H9 (cell line): ENCODE measurements at regions not wholly inside any gene's neighbourhood (a gene's known extent, or its start where the extent isn't known, plus 50 kb on each side); places are given as distances from the start of the nearest gene placed in this dataset.
"Not testable (repeated sequence)": the region's sequence is repeated elsewhere in the genome, so short reads cannot be mapped to it uniquely, and the experiment has no call there.

Experiments used
- DNase-seq: peaks from one replicate; pipeline ENCODE4 v3.0.0-alpha.2; 2017
- H2AFZ ChIP-seq: one replicate; pipeline ENCODE4 v1.6.1; 2013; ENCODE audit warnings: mild to moderate bottlenecking, low read length, control low read depth, moderate library complexity
- H2AK5ac ChIP-seq: 2 replicates; pipeline ENCODE4 v1.6.1; 2013; ENCODE audit warnings: low read length, control low read depth, mixed read lengths; ENCODE audit not compliant: insufficient read length
- H2BK120ac ChIP-seq: one replicate; pipeline ENCODE4 v1.6.1; 2013; ENCODE audit warnings: low read depth, mild to moderate bottlenecking, low read length, control low read depth, inconsistent platforms; ENCODE audit not compliant: poor library complexity, severe bottlenecking
- H2BK12ac ChIP-seq: 2 replicates; pipeline ENCODE4 v1.6.1; 2013; ENCODE audit warnings: low read length, control low read depth, mixed read lengths, low read depth; ENCODE audit not compliant: insufficient read length
- H2BK15ac ChIP-seq: 2 replicates; pipeline ENCODE4 v1.6.1; 2013; ENCODE audit warnings: low read depth, low read length, control low read depth
- H2BK20ac ChIP-seq: one replicate; pipeline ENCODE4 v1.6.1; 2013; ENCODE audit warnings: low read depth, mild to moderate bottlenecking, low read length, control low read depth, inconsistent platforms; ENCODE audit not compliant: poor library complexity, severe bottlenecking
- H2BK5ac ChIP-seq: 2 replicates; pipeline ENCODE4 v1.6.1; 2013; ENCODE audit warnings: low read length, control low read depth, mixed read lengths; ENCODE audit not compliant: insufficient read length
- H3K14ac ChIP-seq: 2 replicates; pipeline ENCODE4 v1.6.1; 2013; ENCODE audit warnings: low read length, control low read depth; ENCODE audit not compliant: insufficient read depth
- H3K18ac ChIP-seq: 2 replicates; pipeline ENCODE4 v1.6.1; 2013; ENCODE audit warnings: low read depth, mild to moderate bottlenecking, mixed read lengths, low read length, control low read depth; ENCODE audit not compliant: insufficient read length
- H3K23ac ChIP-seq: 2 replicates; pipeline ENCODE4 v1.6.1; 2013; ENCODE audit warnings: low read length, control low read depth, mixed read lengths, low read depth; ENCODE audit not compliant: insufficient read length
- H3K23me2 ChIP-seq: 2 replicates; pipeline ENCODE4 v1.6.1; 2013; ENCODE audit warnings: low read depth, mild to moderate bottlenecking, mixed read lengths, low read length, control low read depth; ENCODE audit not compliant: insufficient read length, poor library complexity, severe bottlenecking
- H3K27ac ChIP-seq: 2 replicates; pipeline ENCODE4 v1.5.1; 2013; ENCODE audit warnings: low read length, control low read depth, mixed read lengths, low read depth; ENCODE audit not compliant: insufficient read length
- H3K27me3 ChIP-seq: 2 replicates; pipeline ENCODE4 v1.6.1; 2013; ENCODE audit warnings: low read length, control low read depth, inconsistent platforms; ENCODE audit not compliant: insufficient read depth
- H3K4ac ChIP-seq: 2 replicates; pipeline ENCODE4 v1.6.1; 2013; ENCODE audit warnings: low read depth, mild to moderate bottlenecking, control low read depth, inconsistent platforms, low read length, moderate library complexity
- H3K4me1 ChIP-seq: 2 replicates; pipeline ENCODE4 v1.6.1; 2013; ENCODE audit warnings: low read length, control low read depth, inconsistent platforms; ENCODE audit not compliant: insufficient read depth
- H3K4me2 ChIP-seq: 2 replicates; pipeline ENCODE4 v1.6.1; 2013; ENCODE audit warnings: low read length, control low read depth, mixed read lengths; ENCODE audit not compliant: insufficient read length, insufficient read depth
- H3K56ac ChIP-seq: 2 replicates; pipeline ENCODE4 v1.6.1; 2013; ENCODE audit warnings: low read depth, mild to moderate bottlenecking, mixed read lengths, low read length, control low read depth; ENCODE audit not compliant: insufficient read length
- H3K79me1 ChIP-seq: 2 replicates; pipeline ENCODE4 v1.6.1; 2013; ENCODE audit warnings: low read depth, mild to moderate bottlenecking, moderate library complexity, low read length, control low read depth, inconsistent platforms; ENCODE audit not compliant: insufficient read depth, poor library complexity, severe bottlenecking
- H3K79me2 ChIP-seq: 2 replicates; pipeline ENCODE4 v1.6.1; 2013; ENCODE audit warnings: low read length, control low read depth, inconsistent platforms; ENCODE audit not compliant: insufficient read depth
- H3K9ac ChIP-seq: 2 replicates; pipeline ENCODE4 v1.6.1; 2013; ENCODE audit warnings: low read length, control low read depth, mixed read lengths; ENCODE audit not compliant: insufficient read length; ENCODE audit errors: extremely low read depth
- H3K9me3 ChIP-seq: one replicate; pipeline ENCODE4 v1.6.1; 2013; ENCODE audit warnings: low read depth, low read length, inconsistent platforms; ENCODE audit not compliant: control insufficient read depth
- H3T11ph ChIP-seq: one replicate; pipeline ENCODE4 v1.6.1; 2013; ENCODE audit warnings: mild to moderate bottlenecking, low read length, control low read depth, inconsistent platforms
- H4K20me1 ChIP-seq: one replicate; pipeline ENCODE4 v1.6.1; 2013; ENCODE audit not compliant: control insufficient read depth, insufficient read length, insufficient read depth
- H4K5ac ChIP-seq: 2 replicates; pipeline ENCODE4 v1.6.1; 2013; ENCODE audit warnings: low read depth, mild to moderate bottlenecking, mixed read lengths, low read length, control low read depth; ENCODE audit not compliant: insufficient read length
- H4K8ac ChIP-seq: replicated peaks from 2 replicates; pipeline ENCODE4 v1.6.1; 2013; ENCODE audit warnings: low read length, control low read depth, mixed read lengths, low read depth; ENCODE audit not compliant: insufficient read length
- H4K91ac ChIP-seq: 2 replicates; pipeline ENCODE4 v1.6.1; 2013; ENCODE audit warnings: low read depth, mild to moderate bottlenecking, moderate library complexity, mixed read lengths, low read length, control low read depth; ENCODE audit not compliant: insufficient read length
- H3K27ac Mint-ChIP-seq, 3 experiments: 2 replicates in 2 of 3; 3 replicates in 1 of 3; pipeline ENCODE4 v1.8.0; 2020 to 2021; ENCODE audit warnings: mixed read lengths in 3 of 3, mild to moderate bottlenecking in 1 of 3, moderate library complexity in 1 of 3
- H3K27me3 Mint-ChIP-seq: 2 replicates; pipeline ENCODE4 v1.8.0; 2021; ENCODE audit warnings: low read depth, mild to moderate bottlenecking, moderate library complexity, mixed read lengths
- H3K36me3 Mint-ChIP-seq, 3 experiments: 2 replicates in 2 of 3; 3 replicates in 1 of 3; pipeline ENCODE4 v1.8.0; 2020 to 2021; ENCODE audit warnings: low read depth in 3 of 3, mixed read lengths in 3 of 3; ENCODE audit not compliant: insufficient read depth in 1 of 3
- H3K4me1 Mint-ChIP-seq, 2 experiments: 2 replicates each; pipeline ENCODE4 v1.8.0; 2020; ENCODE audit warnings: mixed read lengths in 2 of 2
- H3K4me3 Mint-ChIP-seq, 2 experiments: 2 replicates in 1 of 2; 3 replicates in 1 of 2; pipeline ENCODE4 v1.8.0; 2020 to 2021; ENCODE audit warnings: mild to moderate bottlenecking in 2 of 2, mixed read lengths in 2 of 2, moderate library complexity in 1 of 2
- H3K9me3 Mint-ChIP-seq, 2 experiments: 2 replicates in 1 of 2; 3 replicates in 1 of 2; pipeline ENCODE4 v1.8.0; 2020; ENCODE audit warnings: mild to moderate bottlenecking in 2 of 2, mixed read lengths in 2 of 2, moderate library complexity in 1 of 2
- CTCF ChIP-seq: fragments of 200-600 bp; sonication (generic); conservative IDR thresholded peaks from 3 replicates; pipeline ENCODE4 v1.8.0; 2021; ENCODE audit warnings: antibody characterized with exemption, mild to moderate bottlenecking
- WGBS: extraction: QIAGEN DNeasy Blood & Tissue Kit; methylation state at CpG from one replicate; pipeline ENCODE4 v1.1.7; 2013; ENCODE audit warnings: missing lambda C conversion rate, low lambda C conversion rate, mixed read lengths; ENCODE audit not compliant: insufficient read length; ENCODE audit errors: extremely low coverage; 5-methylcytosine and 5-hydroxymethylcytosine counted together

- not testable (repeated sequence) for H3K4ac ChIP-seq, H2AFZ ChIP-seq, H2BK5ac ChIP-seq, H4K5ac ChIP-seq, H3K9ac ChIP-seq, H2BK20ac ChIP-seq, H3K79me1 ChIP-seq, H3T11ph ChIP-seq, H3K9me3 ChIP-seq, H3K4me1 ChIP-seq, H2BK120ac ChIP-seq, H3K56ac ChIP-seq, H4K20me1 ChIP-seq, H3K23ac ChIP-seq, H3K14ac ChIP-seq, H4K91ac ChIP-seq, H2BK12ac ChIP-seq, H3K4me2 ChIP-seq, H3K79me2 ChIP-seq, H3K4me3 Mint-ChIP-seq, H3K27me3 Mint-ChIP-seq, H3K27ac ChIP-seq, H4K8ac ChIP-seq, H2BK15ac ChIP-seq, H3K23me2 ChIP-seq, H3K27me3 ChIP-seq, H3K36me3 Mint-ChIP-seq, H3K18ac ChIP-seq, H2AK5ac ChIP-seq, H3K9me3 Mint-ChIP-seq
- TF ChIP-seq CTCF = peak; percentile 60
- DNase-seq = peak; percentile 71
- 0 out of 7 replicates have a peak overlapping the region, but pooled peaks of 1 of the 3 experiments have one; percentile 20 for H3K27ac Mint-ChIP-seq
- H3K4me1 Mint-ChIP-seq = peaks cover 7 to 12% of the 10 kb centered on the region in 2 experiments
- no CpG with 5 or more reads among the region's 12 CpGs for WGBS
Measured at GRCh38 chr2:52409308-52410118, 1358.1 kb upstream of the CHAC2 start.
